Glutamatergic neuron (in vitro differentiated cells): ENCODE measurements at regions not wholly inside any gene's neighbourhood (a gene's known extent, or its start where the extent isn't known, plus 50 kb on each side); places are given as distances from the start of the nearest gene placed in this dataset.
"Not testable (repeated sequence)": the region's sequence is repeated elsewhere in the genome, so short reads cannot be mapped to it uniquely, and the experiment has no call there.

Experiments
- DNase-seq: peaks from one replicate; pipeline ENCODE4 v3.0.0; 2022
- H3K27ac Mint-ChIP-seq: one replicate; pipeline ENCODE4 v1.8.0; 2020; ENCODE audit warnings: mild to moderate bottlenecking, mixed read lengths, inconsistent platforms; ENCODE audit not compliant: unreplicated experiment
- H3K27me3 Mint-ChIP-seq: one replicate; pipeline ENCODE4 v1.8.0; 2020; ENCODE audit warnings: mild to moderate bottlenecking, moderate library complexity, mixed read lengths, inconsistent platforms; ENCODE audit not compliant: unreplicated experiment
- H3K36me3 Mint-ChIP-seq: one replicate; pipeline ENCODE4 v1.8.0; 2020; ENCODE audit warnings: mild to moderate bottlenecking, mixed read lengths, inconsistent platforms; ENCODE audit not compliant: unreplicated experiment
- H3K4me1 Mint-ChIP-seq: one replicate; pipeline ENCODE4 v1.8.0; 2020; ENCODE audit warnings: mild to moderate bottlenecking, low read depth, mixed read lengths, inconsistent platforms; ENCODE audit not compliant: unreplicated experiment
- H3K4me3 Mint-ChIP-seq: one replicate; pipeline ENCODE4 v1.8.0; 2020; ENCODE audit warnings: mild to moderate bottlenecking, mixed read lengths, inconsistent platforms; ENCODE audit not compliant: unreplicated experiment
- H3K9me3 Mint-ChIP-seq: one replicate; pipeline ENCODE4 v1.8.0; 2020; ENCODE audit warnings: mild to moderate bottlenecking, moderate library complexity, mixed read lengths, inconsistent platforms; ENCODE audit not compliant: unreplicated experiment
- CTCF ChIP-seq: fragments of 200-600 bp; sonication (generic); IDR thresholded peaks from one replicate; pipeline ENCODE4 v1.5.0; 2021; ENCODE audit not compliant: partially characterized antibody, unreplicated experiment

GRCh38 chrX:137852502-137852901 lies 286.6 kb downstream of the ZIC3 start:
- Mint-ChIP-seq H3K9me3 (no peaks in the 10 kb centered on the region), H3K36me3 (peaks cover 3% of the 10 kb centered on the region), H3K4me1 (no peaks in the 10 kb centered on the region), H3K27ac (no peak overlapping the region), H3K27me3 (peaks cover 3% of the 10 kb centered on the region), H3K4me3 (no peak overlapping the region)
- TF ChIP-seq CTCF: no peak
- no peak for DNase-seq

GRCh38 chrX:137855490-137855889 lies 289.6 kb downstream of the ZIC3 start:
- no peak for TF ChIP-seq CTCF
- no peak for DNase-seq
- H3K27ac Mint-ChIP-seq: no peak overlapping the region
- H3K36me3 Mint-ChIP-seq: peaks cover 3% of the 10 kb centered on the region
- H3K4me3 Mint-ChIP-seq: no peak overlapping the region
- H3K4me1 Mint-ChIP-seq: no peaks in the 10 kb centered on the region
- H3K27me3 Mint-ChIP-seq: peaks cover 3% of the 10 kb centered on the region
- H3K9me3 Mint-ChIP-seq: no peaks in the 10 kb centered on the region

GRCh38 chrX:137858106-137858505 lies 292.2 kb downstream of the ZIC3 start:
- no peak overlapping the region for H3K4me3 Mint-ChIP-seq
- DNase-seq: no peak
- H3K27me3 Mint-ChIP-seq: peaks cover 3% of the 10 kb centered on the region
- no peak overlapping the region for H3K27ac Mint-ChIP-seq
- H3K36me3 Mint-ChIP-seq: peaks cover 3% of the 10 kb centered on the region
- TF ChIP-seq CTCF: no peak
- no peaks in the 10 kb centered on the region for H3K4me1 Mint-ChIP-seq
- no peaks in the 10 kb centered on the region for H3K9me3 Mint-ChIP-seq

- Mint-ChIP-seq H3K4me3 (peak overlapping the region; percentile 32), H3K4me1 (no peaks in the 10 kb centered on the region)
These were observed 312.5 kb downstream of the ZIC3 start for GRCh38 chrX:137878401-137878800.

GRCh38 chrX:137882960-137883359 lies 317.0 kb downstream of the ZIC3 start:
- TF ChIP-seq CTCF: no peak
- Mint-ChIP-seq H3K27ac (no peak overlapping the region), H3K4me1 (no peaks in the 10 kb centered on the region), H3K9me3 (no peaks in the 10 kb centered on the region), H3K27me3 (no peaks in the 10 kb centered on the region), H3K4me3 (no peak overlapping the region), H3K36me3 (no peaks in the 10 kb centered on the region)
- DNase-seq: no peak

More at GRCh38 chrX:137878401-137878800, 312.5 kb downstream of the ZIC3 start:
- Mint-ChIP-seq H3K27me3 (no peaks in the 10 kb centered on the region), H3K36me3 (no peaks in the 10 kb centered on the region), H3K9me3 (no peaks in the 10 kb centered on the region), H3K27ac (no peak overlapping the region)
- DNase-seq: no peak
- TF ChIP-seq CTCF: no peak

- H3K4me3 Mint-ChIP-seq, H3K9me3 Mint-ChIP-seq, H3K27me3 Mint-ChIP-seq, DNase-seq, H3K27ac Mint-ChIP-seq, H3K36me3 Mint-ChIP-seq, H3K4me1 Mint-ChIP-seq: not testable (repeated sequence)
These were observed 318.9 kb downstream of the ZIC3 start for GRCh38 chrX:137884813-137885212.
